Gastroesophageal sphincter (tissue), 4 donors: ENCODE measurements at regions not wholly inside any gene's neighbourhood (a gene's known extent, or its start where the extent isn't known, plus 50 kb on each side); places are given as distances from the start of the nearest gene placed in this dataset.

ENCODE experiments used
- ATAC-seq: fragments of 150-250 bp; one replicate; pipeline ENCODE4 v1.9.1; 2016; ENCODE audit warnings: mild to moderate bottlenecking, moderate library complexity
- H3K27ac ChIP-seq, 4 donors: fragments of 200-600 bp; sonication (generic) in 3 of 4; 1 replicate in 3 of 4; 2 replicates in 1 of 4; pipeline ENCODE4 v1.5.1; 2016 to 2019
- H3K27me3 ChIP-seq: fragments of 200-600 bp; sonication (generic); one replicate; pipeline ENCODE4 v1.5.1; 2019
- H3K36me3 ChIP-seq, 2 donors: fragments of 200-600 bp; sonication (generic); one replicate each; pipeline ENCODE4 v1.5.1; 2019; ENCODE audit warnings: control low read depth in 1 of 2
- H3K4me1 ChIP-seq, 3 donors: fragments of 200-600 bp; sonication (generic); 1 replicate in 2 of 3; 2 replicates in 1 of 3; pipeline ENCODE4 v1.5.1; 2016 to 2019; ENCODE audit warnings: control low read depth in 2 of 3
- H3K4me3 ChIP-seq, 2 donors: fragments of 200-600 bp; sonication (generic); one replicate each; pipeline ENCODE4 v1.5.1; 2019; ENCODE audit warnings: mild to moderate bottlenecking in 1 of 2, moderate library complexity in 1 of 2
- H3K9me3 ChIP-seq, 3 donors: fragments of 200-600 bp; sonication (generic); one replicate each; pipeline ENCODE4 v1.5.1; 2017 to 2019; ENCODE audit warnings: control low read depth in 2 of 3
- EP300 ChIP-seq: sonication (generic); formaldehyde crosslinking; IDR thresholded peaks from one replicate; pipeline ENCODE4 v1.6.1; 2017; ENCODE audit warnings: antibody characterized with exemption, mild to moderate bottlenecking
- POLR2A ChIP-seq, 2 donors: fragments of 450-650 bp; IDR thresholded peaks; one replicate each; pipeline ENCODE4 v1.6.1; 2017; ENCODE audit warnings: antibody characterized with exemption in 2 of 2, mild to moderate bottlenecking in 2 of 2, moderate library complexity in 1 of 2
- POLR2AphosphoS5 ChIP-seq: sonication (generic); formaldehyde crosslinking; IDR thresholded peaks from one replicate; pipeline ENCODE4 v1.6.1; 2017; ENCODE audit warnings: antibody characterized with exemption
- WGBS, 2 donors: methylation state at CpG; one replicate each; pipeline ENCODE4 v1.1.5; 2018; ENCODE audit warnings: low coverage in 1 of 2; 5-methylcytosine and 5-hydroxymethylcytosine counted together
- TF ChIP-seq, protein P1 (sequence below), 4 experiments: fragments of 200-600 bp in 2 of 4; fragments of 450-650 bp in 2 of 4; sonication (generic) in 1 of 4; IDR thresholded peaks; one replicate each; pipeline ENCODE4 v1.5.1; 2017 to 2019; ENCODE audit warnings: antibody characterized with exemption in 4 of 4, mild to moderate bottlenecking in 2 of 4, moderate library complexity in 2 of 4

GRCh38 chr3:59404851-59405250 lies 355.0 kb upstream of the CFAP20DC start:
- H3K27ac ChIP-seq, result no peak overlapping the region
- H3K36me3 ChIP-seq, result no peaks in the 10 kb centered on the region
- 65 to 80% methylated on average over 1 to 7 of the region's 8 CpGs for WGBS, 2 donors
- no peaks in the 10 kb centered on the region for H3K9me3 ChIP-seq
- no peak overlapping the region for H3K4me3 ChIP-seq
- ATAC-seq, result no peak
- TF ChIP-seq POLR2AphosphoS5, result no peak
- TF ChIP-seq, protein P1, sequence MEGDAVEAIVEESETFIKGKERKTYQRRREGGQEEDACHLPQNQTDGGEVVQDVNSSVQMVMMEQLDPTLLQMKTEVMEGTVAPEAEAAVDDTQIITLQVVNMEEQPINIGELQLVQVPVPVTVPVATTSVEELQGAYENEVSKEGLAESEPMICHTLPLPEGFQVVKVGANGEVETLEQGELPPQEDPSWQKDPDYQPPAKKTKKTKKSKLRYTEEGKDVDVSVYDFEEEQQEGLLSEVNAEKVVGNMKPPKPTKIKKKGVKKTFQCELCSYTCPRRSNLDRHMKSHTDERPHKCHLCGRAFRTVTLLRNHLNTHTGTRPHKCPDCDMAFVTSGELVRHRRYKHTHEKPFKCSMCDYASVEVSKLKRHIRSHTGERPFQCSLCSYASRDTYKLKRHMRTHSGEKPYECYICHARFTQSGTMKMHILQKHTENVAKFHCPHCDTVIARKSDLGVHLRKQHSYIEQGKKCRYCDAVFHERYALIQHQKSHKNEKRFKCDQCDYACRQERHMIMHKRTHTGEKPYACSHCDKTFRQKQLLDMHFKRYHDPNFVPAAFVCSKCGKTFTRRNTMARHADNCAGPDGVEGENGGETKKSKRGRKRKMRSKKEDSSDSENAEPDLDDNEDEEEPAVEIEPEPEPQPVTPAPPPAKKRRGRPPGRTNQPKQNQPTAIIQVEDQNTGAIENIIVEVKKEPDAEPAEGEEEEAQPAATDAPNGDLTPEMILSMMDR (IDR thresholded peaks at IDR 0.05), result no peak
- no peak for TF ChIP-seq POLR2A (IDR thresholded peaks at IDR 0.05)
- no peak for TF ChIP-seq EP300
- no peaks in the 10 kb centered on the region for H3K27me3 ChIP-seq
- no peaks in the 10 kb centered on the region for H3K4me1 ChIP-seq

DNA sequence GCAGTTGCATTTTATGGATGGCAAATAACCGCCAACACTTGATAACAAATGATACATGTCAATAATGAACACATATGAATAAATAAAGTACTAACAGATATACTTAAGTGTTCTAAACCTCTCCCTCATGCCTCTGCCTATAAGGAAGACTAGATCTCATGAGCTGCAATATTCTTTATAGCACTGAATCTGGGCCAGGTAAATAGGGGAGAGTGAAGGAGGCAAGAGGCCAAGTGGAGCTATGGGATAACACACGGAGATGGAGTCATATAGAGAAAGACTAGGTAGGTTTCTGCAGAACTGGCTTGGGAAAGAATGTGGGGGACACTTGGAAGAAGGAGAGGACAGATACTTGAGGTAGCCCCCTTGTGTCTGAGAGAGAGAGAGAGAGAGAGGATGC lies 354.2 kb upstream of the CFAP20DC start:
- Histone ChIP-seq H3K9me3 (no peaks in the 10 kb centered on the region), H3K36me3 (no peaks in the 10 kb centered on the region), H3K4me3 (no peak overlapping the region), H3K27me3 (no peaks in the 10 kb centered on the region), H3K4me1 (no peaks in the 10 kb centered on the region), H3K27ac (no peak overlapping the region)
- WGBS, 2 donors, result 72% methylated on average over 2 of the region's 2 CpGs; no CpG with 5 or more reads in 1 of the 2 donors
- ATAC-seq, result no peak
- TF ChIP-seq, protein P1 (IDR thresholded peaks at IDR 0.05), result no peak
- TF ChIP-seq EP300 (no peak), POLR2AphosphoS5 (no peak), POLR2A (IDR thresholded peaks at IDR 0.05) (no peak)

- no peaks in the 10 kb centered on the region for H3K4me1 ChIP-seq
- WGBS, 2 donors, result 85 to 100% methylated on average over 1 of the region's 2 CpGs
- TF ChIP-seq POLR2AphosphoS5, result no peak
- no peak for TF ChIP-seq EP300
- TF ChIP-seq POLR2A (IDR thresholded peaks at IDR 0.05), result no peak
- TF ChIP-seq, protein P1 (IDR thresholded peaks at IDR 0.05), result no peak
Observed at GRCh38 chr3:59401924-59402323, 352.1 kb upstream of the CFAP20DC start.

GRCh38 chr3:59392116-59392515 lies 342.3 kb upstream of the CFAP20DC start:
- 67% methylated on average over 1 of the region's 1 CpG; no CpG with 5 or more reads in 1 of the 2 donors for WGBS, 2 donors
- H3K27me3 ChIP-seq, result no peaks in the 10 kb centered on the region
- H3K4me1 ChIP-seq, result no peaks in the 10 kb centered on the region
- H3K4me3 ChIP-seq, result no peak overlapping the region
- H3K9me3 ChIP-seq, result no peaks in the 10 kb centered on the region
- no peak for ATAC-seq
- TF ChIP-seq, protein P1 (IDR thresholded peaks at IDR 0.05), result no peak
- TF ChIP-seq POLR2A (IDR thresholded peaks at IDR 0.05), result no peak
- TF ChIP-seq EP300, result no peak
- no peak for TF ChIP-seq POLR2AphosphoS5
- no peak overlapping the region for H3K27ac ChIP-seq
- no peaks in the 10 kb centered on the region for H3K36me3 ChIP-seq

More at GRCh38 chr3:59401924-59402323, 352.1 kb upstream of the CFAP20DC start:
- H3K27me3 ChIP-seq, result no peaks in the 10 kb centered on the region
- no peak for ATAC-seq
- H3K36me3 ChIP-seq, result no peaks in the 10 kb centered on the region
- H3K9me3 ChIP-seq, result no peaks in the 10 kb centered on the region
- no peak overlapping the region for H3K4me3 ChIP-seq
- no peak overlapping the region for H3K27ac ChIP-seq

DNA sequence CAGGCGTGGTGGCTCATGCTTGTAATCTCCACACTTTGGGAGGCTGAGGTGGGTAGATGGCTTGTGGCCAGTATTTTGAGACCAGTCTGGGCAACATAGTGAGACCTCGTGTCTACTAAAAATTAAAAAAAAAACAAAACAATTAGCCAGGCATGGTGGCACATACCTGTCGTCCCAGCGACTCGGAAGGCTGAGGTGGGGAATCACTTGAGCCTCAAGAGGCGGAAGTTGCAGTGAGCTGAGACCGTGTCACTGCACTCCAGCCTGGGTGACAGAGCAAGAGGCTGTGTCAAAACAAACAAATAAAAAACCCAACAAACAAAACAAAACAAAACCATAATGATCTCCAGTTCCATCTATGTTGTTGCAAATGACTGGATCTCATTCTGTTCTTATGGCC lies 341.3 kb upstream of the CFAP20DC start:
- 80 to 97% methylated on average over 5 to 7 of the region's 7 CpGs for WGBS, 2 donors
- no peak for ATAC-seq
- no peak overlapping the region for H3K4me3 ChIP-seq
- no peaks in the 10 kb centered on the region for H3K27me3 ChIP-seq
- H3K9me3 ChIP-seq, result no peaks in the 10 kb centered on the region
- no peaks in the 10 kb centered on the region for H3K4me1 ChIP-seq
- no peak overlapping the region for H3K27ac ChIP-seq
- no peak for TF ChIP-seq EP300
- H3K36me3 ChIP-seq, result no peaks in the 10 kb centered on the region
